Right lobe of liver (tissue), 6 donors: ENCODE measurements at regions not wholly inside any gene's neighbourhood (a gene's known extent, or its start where the extent isn't known, plus 50 kb on each side); places are given as distances from the start of the nearest gene placed in this dataset.
A peak's percentile ranks its signal among the peaks of the same experiment; 100 is the strongest.

ENCODE experiments used
- ATAC-seq, 4 donors: fragments of 200-7000 bp; cut with Tn5 transposase; one replicate each; pipeline ENCODE4 v1.9.1; 2020; ENCODE audit warnings: mild to moderate bottlenecking in 4 of 4, moderate library complexity in 4 of 4
- DNase-seq, 3 donors: peaks; one replicate each; pipeline ENCODE4 v3.0.0-alpha.2; 2020
- H3K27ac ChIP-seq, 3 donors: fragments of 200-600 bp; one replicate each; pipeline ENCODE4 v1.8.0; 2022
- H3K27me3 ChIP-seq, 2 donors: fragments of 200-600 bp; one replicate each; pipeline ENCODE4 v1.8.0; 2022
- H3K36me3 ChIP-seq, 4 donors: fragments of 200-600 bp; sonication (generic) in 1 of 4; one replicate each; pipeline versions ENCODE4 v1.5.1 to v1.8.0; 2017 to 2022; ENCODE audit warnings: control low read depth in 1 of 4
- H3K4me1 ChIP-seq, 4 donors: fragments of 200-600 bp; sonication (generic) in 1 of 4; one replicate each; pipeline versions ENCODE4 v1.5.1 to v1.8.0; 2017 to 2022; ENCODE audit warnings: control low read depth in 1 of 4
- H3K4me3 ChIP-seq, 3 donors: fragments of 200-600 bp; one replicate each; pipeline ENCODE4 v1.8.0; 2022
- H3K9me3 ChIP-seq, 4 donors: fragments of 200-600 bp; sonication (generic) in 1 of 4; one replicate each; pipeline versions ENCODE4 v1.5.1 to v1.8.0; 2017 to 2022; ENCODE audit warnings: control low read depth in 1 of 4
- CTCF ChIP-seq, 4 donors: fragments of 200-600 bp in 3 of 4; fragments of 450-650 bp in 1 of 4; IDR thresholded peaks; one replicate each; pipeline versions ENCODE4 v1.5.1 to v1.8.0; 2016 to 2022; ENCODE audit warnings: antibody characterized with exemption in 4 of 4, mild to moderate bottlenecking in 2 of 4
- POLR2A ChIP-seq: fragments of 450-650 bp; IDR thresholded peaks from one replicate; pipeline ENCODE4 v1.6.1; 2017; ENCODE audit warnings: antibody characterized with exemption, mild to moderate bottlenecking
- WGBS: methylation state at CpG from one replicate; pipeline ENCODE4 v1.1.6; 2018; ENCODE audit warnings: low coverage, low lambda C conversion rate; ENCODE audit not compliant: insufficient coverage; ENCODE audit errors: missing lambda C conversion rate; 5-methylcytosine and 5-hydroxymethylcytosine counted together
- intact Hi-C, 2 donors: fragments of 100-400 bp; cut with DNase I; formaldehyde crosslinking; loops; one replicate each; pipeline versions ENCODE4 v1.11.2 to v1.14.1; 2022
- donor health status: DM: no; HTN: yes; CAD: no.
- donor health status: DM: no; HTN: no; CAD: no.
- donor health status: DM: no; HTN: no; CAD: no.
- donor health status: DM: no; HTN: yes; CAD: no.
- donor health status: DM: no; HTN: yes; CAD: no.

GRCh38 chr14:76676539-76676938 is 84.7 kb upstream of the VASH1 start:
- Histone ChIP-seq H3K4me1 (no peaks in the 10 kb centered on the region), H3K36me3 (no peaks in the 10 kb centered on the region), H3K27me3 (no peaks in the 10 kb centered on the region), H3K27ac (no peak overlapping the region), H3K4me3 (no peak overlapping the region), H3K9me3 (no peaks in the 10 kb centered on the region)
- DNase-seq (no peak), ATAC-seq (no peak)
- TF ChIP-seq CTCF (IDR thresholded peaks at IDR 0.05) (no peak), POLR2A (no peak)
- 86% methylated on average over 5 of the region's 5 CpGs for whole genome bisulfite sequencing
- intact Hi-C loops = no loop called here

- no peak overlapping the region for H3K4me3 ChIP-seq
- intact Hi-C loops = no loop called here
- no peak for ATAC-seq
- TF ChIP-seq CTCF (IDR thresholded peaks at IDR 0.05) (no peak), POLR2A (no peak)
- 75% methylated on average over 4 of the region's 4 CpGs for WGBS
- DNase-seq = no peak
- no peak overlapping the region for H3K27ac ChIP-seq
- H3K36me3 ChIP-seq = no peaks in the 10 kb centered on the region
- no peaks in the 10 kb centered on the region for H3K9me3 ChIP-seq
- H3K4me1 ChIP-seq = no peaks in the 10 kb centered on the region
- H3K27me3 ChIP-seq = no peaks in the 10 kb centered on the region
Observed at GRCh38 chr14:76677534-76678145, 83.6 kb upstream of the VASH1 start.

- DNase-seq (peak in 1 of 3 donors; percentile 69), ATAC-seq (no peak)
- H3K27me3 ChIP-seq = no peaks in the 10 kb centered on the region
- H3K36me3 ChIP-seq = no peaks in the 10 kb centered on the region
- no peak overlapping the region for H3K4me3 ChIP-seq
- WGBS = 59% methylated on average over 5 of the region's 5 CpGs
- no peaks in the 10 kb centered on the region for H3K9me3 ChIP-seq
- intact Hi-C loops = no loop called here
- TF ChIP-seq POLR2A = no peak
- no peak for TF ChIP-seq CTCF (IDR thresholded peaks at IDR 0.05)
- H3K27ac ChIP-seq = no peak overlapping the region
- H3K4me1 ChIP-seq = no peaks in the 10 kb centered on the region
Observed at GRCh38 chr14:76678244-76678800, 82.9 kb upstream of the VASH1 start.

GRCh38 chr14:76682367-76682766 is 78.9 kb upstream of the VASH1 start:
- intact Hi-C loops = no loop called here
- no peak for ATAC-seq
- WGBS = 67% methylated on average over 3 of the region's 3 CpGs
- no peak for DNase-seq
- Histone ChIP-seq H3K36me3 (no peaks in the 10 kb centered on the region), H3K4me3 (no peak overlapping the region), H3K27ac (no peak overlapping the region), H3K27me3 (no peaks in the 10 kb centered on the region), H3K9me3 (no peaks in the 10 kb centered on the region), H3K4me1 (no peaks in the 10 kb centered on the region)
- TF ChIP-seq CTCF (IDR thresholded peaks at IDR 0.05) (no peak), POLR2A (no peak)
